ENCODE measurements at regions not wholly inside any gene's neighbourhood (a gene's known extent, or its start where the extent isn't known, plus 50 kb on each side); places are given as distances from the start of the nearest gene placed in this dataset.

DNA sequence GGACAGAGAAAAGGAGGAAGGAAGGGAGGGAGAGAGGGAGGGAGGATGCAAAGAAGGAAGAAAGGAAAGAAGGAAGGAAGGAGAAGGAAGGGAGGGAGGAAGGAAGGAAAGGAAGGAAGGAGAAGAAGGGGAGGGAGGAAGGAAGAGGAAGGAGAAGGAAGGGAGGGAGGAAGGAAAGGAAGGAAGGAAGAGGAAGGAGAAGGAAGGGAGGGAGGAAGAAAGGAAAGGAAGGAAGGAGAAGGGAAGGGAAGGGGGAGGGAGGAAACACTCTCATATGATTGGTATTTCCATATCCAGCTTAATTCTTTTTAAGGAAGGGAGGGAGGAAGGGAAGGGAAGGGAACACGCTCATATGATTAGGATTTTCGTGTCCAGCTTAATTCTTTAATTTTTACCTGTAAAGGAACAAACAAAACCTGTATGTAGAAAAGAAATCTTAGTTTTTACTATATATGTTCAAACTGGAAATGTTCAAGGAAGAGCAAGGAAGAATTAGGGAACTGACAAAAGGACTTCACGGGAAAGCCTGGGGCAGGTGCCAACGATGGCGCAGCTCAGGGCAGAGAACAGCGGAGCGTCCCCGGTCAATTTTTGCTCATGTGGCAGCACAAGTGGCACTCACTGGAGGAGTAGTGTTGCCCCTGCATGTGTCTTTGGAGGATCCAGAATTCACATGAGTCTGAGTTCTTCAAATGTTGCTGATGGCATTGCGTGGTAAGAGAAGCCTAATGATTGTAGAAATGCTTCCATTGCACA lies 228.6 kb downstream of the ZNF516 start:
- peaks cover 9 to 24% (median 12%) of the 10 kb centered on the region in 3 donors for H3K27me3 ChIP-seq (ENCODE audit: control insufficient read depth in 3 of 3, insufficient read depth in 3 of 3, low read length in 3 of 3)
- H3K27ac ChIP-seq (ENCODE audit: low read depth, low read length), result peak overlapping the region; percentile 44
- no peaks in the 10 kb centered on the region for H3K4me1 ChIP-seq (ENCODE audit: control insufficient read depth in 3 of 3, insufficient read depth in 3 of 3, low read length in 3 of 3)
- peak overlapping the region in 1 of 3 donors; percentile 17 for H3K4me3 ChIP-seq (ENCODE audit: low read length in 3 of 3)
- H3K36me3 ChIP-seq (ENCODE audit: control insufficient read depth in 3 of 3, insufficient read depth in 3 of 3, low read length in 3 of 3), result no peaks in the 10 kb centered on the region
- H3K9ac ChIP-seq (ENCODE audit: low read depth in 1 of 3, low read length in 3 of 3), result no peak overlapping the region
- H3K9me3 ChIP-seq (ENCODE audit: control insufficient read depth in 3 of 3, low read length in 3 of 3), result no peaks in the 10 kb centered on the region

DNA sequence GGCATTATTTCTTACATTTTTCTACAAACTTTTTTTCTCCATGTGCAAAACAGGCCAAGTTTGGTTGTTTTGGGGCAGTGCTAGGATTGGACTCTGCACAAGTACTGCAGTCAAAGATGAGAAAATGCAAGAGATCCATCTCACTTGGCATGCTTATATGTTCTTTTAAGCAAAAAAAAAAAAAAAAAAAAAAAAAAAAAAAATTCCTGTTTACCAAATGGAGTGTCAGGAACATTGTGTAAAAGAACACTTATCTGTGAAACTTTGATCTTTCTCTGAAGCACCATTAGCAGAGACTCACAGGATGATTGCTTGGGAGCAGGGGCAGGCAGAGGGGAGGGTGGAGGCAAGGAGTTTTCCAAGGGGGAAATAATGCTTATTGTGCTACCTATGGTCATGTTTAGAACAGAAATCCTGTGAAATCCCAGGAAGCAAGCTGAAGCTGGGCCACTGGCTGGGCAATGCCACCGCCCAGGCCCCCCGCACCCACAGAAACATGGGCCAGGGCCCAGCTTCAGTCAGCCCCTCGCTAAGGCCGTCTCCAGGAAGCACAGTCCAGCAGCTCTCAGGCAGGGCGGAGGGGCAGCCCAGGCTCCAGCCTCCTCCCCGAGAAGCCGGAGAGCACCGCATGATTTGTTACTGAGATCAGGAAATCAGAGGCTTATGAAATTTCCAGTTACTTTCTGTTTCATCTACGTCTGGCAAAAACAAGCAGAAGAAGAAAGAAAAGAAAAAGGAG lies 229.4 kb downstream of the ZNF516 start:
- Histone ChIP-seq H3K4me1 (ENCODE audit: control insufficient read depth in 3 of 3, insufficient read depth in 3 of 3, low read length in 3 of 3) (no peaks in the 10 kb centered on the region), H3K36me3 (ENCODE audit: control insufficient read depth in 3 of 3, insufficient read depth in 3 of 3, low read length in 3 of 3) (no peaks in the 10 kb centered on the region), H3K27ac (ENCODE audit: low read depth, low read length) (peak overlapping the region; percentile 44), H3K27me3 (ENCODE audit: control insufficient read depth in 3 of 3, insufficient read depth in 3 of 3, low read length in 3 of 3) (peaks cover 9 to 24% (median 12%) of the 10 kb centered on the region in 3 donors), H3K9ac (ENCODE audit: low read depth in 1 of 3, low read length in 3 of 3) (no peak overlapping the region), H3K4me3 (ENCODE audit: low read length in 3 of 3) (peak overlapping the region in 1 of 3 donors; percentile 17), H3K9me3 (ENCODE audit: control insufficient read depth in 3 of 3, low read length in 3 of 3) (no peaks in the 10 kb centered on the region)

GRCh38 chr18:76264876-76265250 lies 230.2 kb downstream of the ZNF516 start:
- Histone ChIP-seq H3K36me3 (ENCODE audit: control insufficient read depth in 3 of 3, insufficient read depth in 3 of 3, low read length in 3 of 3) (no peaks in the 10 kb centered on the region), H3K27me3 (ENCODE audit: control insufficient read depth in 3 of 3, insufficient read depth in 3 of 3, low read length in 3 of 3) (peaks cover 9 to 24% (median 12%) of the 10 kb centered on the region in 3 donors), H3K4me1 (ENCODE audit: control insufficient read depth in 3 of 3, insufficient read depth in 3 of 3, low read length in 3 of 3) (no peaks in the 10 kb centered on the region), H3K9ac (ENCODE audit: low read depth in 1 of 3, low read length in 3 of 3) (no peak overlapping the region), H3K27ac (ENCODE audit: low read depth, low read length) (no peak overlapping the region), H3K9me3 (ENCODE audit: control insufficient read depth in 3 of 3, low read length in 3 of 3) (no peaks in the 10 kb centered on the region), H3K4me3 (ENCODE audit: low read length in 3 of 3) (no peak overlapping the region)

GRCh38 chr18:76264198-76264875 lies 230.7 kb downstream of the ZNF516 start:
- no peaks in the 10 kb centered on the region for H3K9me3 ChIP-seq (ENCODE audit: control insufficient read depth in 3 of 3, low read length in 3 of 3)
- no peak overlapping the region for H3K9ac ChIP-seq (ENCODE audit: low read depth in 1 of 3, low read length in 3 of 3)
- H3K27me3 ChIP-seq (ENCODE audit: control insufficient read depth in 3 of 3, insufficient read depth in 3 of 3, low read length in 3 of 3), result peaks cover 9 to 23% (median 14%) of the 10 kb centered on the region in 3 donors
- H3K4me3 ChIP-seq (ENCODE audit: low read length in 3 of 3), result peak overlapping the region in 1 of 3 donors; percentile 30
- H3K4me1 ChIP-seq (ENCODE audit: control insufficient read depth in 3 of 3, insufficient read depth in 3 of 3, low read length in 3 of 3), result no peaks in the 10 kb centered on the region
- no peak overlapping the region for H3K27ac ChIP-seq (ENCODE audit: low read depth, low read length)
- no peaks in the 10 kb centered on the region for H3K36me3 ChIP-seq (ENCODE audit: control insufficient read depth in 3 of 3, insufficient read depth in 3 of 3, low read length in 3 of 3)

GRCh38 chr18:76263046-76264005 lies 231.7 kb downstream of the ZNF516 start:
- Histone ChIP-seq H3K4me1 (ENCODE audit: control insufficient read depth in 3 of 3, insufficient read depth in 3 of 3, low read length in 3 of 3) (no peaks in the 10 kb centered on the region), H3K4me3 (ENCODE audit: low read length in 3 of 3) (no peak overlapping the region), H3K27ac (ENCODE audit: low read depth, low read length) (no peak overlapping the region), H3K9ac (ENCODE audit: low read depth in 1 of 3, low read length in 3 of 3) (no peak overlapping the region), H3K36me3 (ENCODE audit: control insufficient read depth in 3 of 3, insufficient read depth in 3 of 3, low read length in 3 of 3) (no peaks in the 10 kb centered on the region), H3K27me3 (ENCODE audit: control insufficient read depth in 3 of 3, insufficient read depth in 3 of 3, low read length in 3 of 3) (peaks cover 12 to 28% (median 19%) of the 10 kb centered on the region in 3 donors), H3K9me3 (ENCODE audit: control insufficient read depth in 3 of 3, low read length in 3 of 3) (no peaks in the 10 kb centered on the region)

GRCh38 chr18:76260941-76261472 lies 234.0 kb downstream of the ZNF516 start:
- no peaks in the 10 kb centered on the region for H3K9me3 ChIP-seq (ENCODE audit: control insufficient read depth in 3 of 3, low read length in 3 of 3)
- H3K4me3 ChIP-seq (ENCODE audit: low read length in 3 of 3), result no peak overlapping the region
- H3K36me3 ChIP-seq (ENCODE audit: control insufficient read depth in 3 of 3, insufficient read depth in 3 of 3, low read length in 3 of 3), result no peaks in the 10 kb centered on the region
- peaks cover 12 to 27% (median 23%) of the 10 kb centered on the region in 3 donors for H3K27me3 ChIP-seq (ENCODE audit: control insufficient read depth in 3 of 3, insufficient read depth in 3 of 3, low read length in 3 of 3)
- H3K27ac ChIP-seq (ENCODE audit: low read depth, low read length), result no peak overlapping the region
- H3K4me1 ChIP-seq (ENCODE audit: control insufficient read depth in 3 of 3, insufficient read depth in 3 of 3, low read length in 3 of 3), result no peaks in the 10 kb centered on the region
- no peak overlapping the region for H3K9ac ChIP-seq (ENCODE audit: low read depth in 1 of 3, low read length in 3 of 3)

DNA sequence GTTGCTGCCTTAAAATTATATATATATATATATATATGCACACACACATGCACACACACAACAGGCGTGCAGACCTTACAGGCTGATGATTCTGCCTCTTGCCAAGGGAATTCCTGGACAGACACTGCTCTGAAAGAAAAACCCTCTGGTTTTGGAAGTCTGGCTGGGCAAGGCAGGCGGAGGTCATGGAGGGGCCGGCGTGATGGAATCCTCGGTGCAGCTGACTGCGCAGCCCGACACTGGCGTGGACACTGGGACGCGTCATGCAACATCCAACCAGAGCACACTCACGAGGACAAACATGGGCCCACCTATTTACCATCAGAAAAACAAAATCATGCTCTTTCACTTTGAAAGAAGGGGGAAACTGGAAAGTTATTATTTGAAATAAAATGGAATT lies 235.3 kb downstream of the ZNF516 start:
- H3K9me3 ChIP-seq (ENCODE audit: control insufficient read depth in 3 of 3, low read length in 3 of 3), result no peaks in the 10 kb centered on the region
- H3K4me1 ChIP-seq (ENCODE audit: control insufficient read depth in 3 of 3, insufficient read depth in 3 of 3, low read length in 3 of 3), result no peaks in the 10 kb centered on the region
- no peak overlapping the region for H3K9ac ChIP-seq (ENCODE audit: low read depth in 1 of 3, low read length in 3 of 3)
- no peak overlapping the region for H3K4me3 ChIP-seq (ENCODE audit: low read length in 3 of 3)
- no peak overlapping the region for H3K27ac ChIP-seq (ENCODE audit: low read depth, low read length)
- H3K36me3 ChIP-seq (ENCODE audit: control insufficient read depth in 3 of 3, insufficient read depth in 3 of 3, low read length in 3 of 3), result no peaks in the 10 kb centered on the region
- peaks cover 12 to 22% (median 22%) of the 10 kb centered on the region in 3 donors for H3K27me3 ChIP-seq (ENCODE audit: control insufficient read depth in 3 of 3, insufficient read depth in 3 of 3, low read length in 3 of 3)

DNA sequence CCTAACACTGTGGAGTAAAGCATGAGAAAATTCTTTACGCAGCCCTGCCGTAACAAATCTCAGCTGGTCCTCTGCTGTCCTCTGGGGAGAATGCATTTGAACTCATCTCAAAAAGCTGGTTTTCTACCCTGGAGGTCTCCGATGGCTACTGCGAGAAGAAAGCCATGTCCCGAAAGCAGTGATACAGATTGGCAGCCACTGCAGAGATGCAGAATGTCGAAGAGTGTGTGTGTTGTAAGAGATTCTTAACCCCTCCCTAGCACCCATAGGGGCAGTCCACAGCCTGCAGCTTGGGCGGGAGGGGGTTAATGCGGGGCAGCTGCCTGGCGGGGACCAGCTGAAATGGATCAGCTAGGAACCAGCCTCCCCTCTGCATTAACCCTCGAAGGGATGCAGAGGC lies 235.9 kb downstream of the ZNF516 start:
- no peaks in the 10 kb centered on the region for H3K36me3 ChIP-seq (ENCODE audit: control insufficient read depth in 3 of 3, insufficient read depth in 3 of 3, low read length in 3 of 3)
- no peak overlapping the region for H3K9ac ChIP-seq (ENCODE audit: low read depth in 1 of 3, low read length in 3 of 3)
- H3K4me3 ChIP-seq (ENCODE audit: low read length in 3 of 3), result no peak overlapping the region
- H3K9me3 ChIP-seq (ENCODE audit: control insufficient read depth in 3 of 3, low read length in 3 of 3), result no peaks in the 10 kb centered on the region
- no peaks in the 10 kb centered on the region for H3K4me1 ChIP-seq (ENCODE audit: control insufficient read depth in 3 of 3, insufficient read depth in 3 of 3, low read length in 3 of 3)
- peaks cover 12 to 16% (median 15%) of the 10 kb centered on the region in 3 donors for H3K27me3 ChIP-seq (ENCODE audit: control insufficient read depth in 3 of 3, insufficient read depth in 3 of 3, low read length in 3 of 3)
- H3K27ac ChIP-seq (ENCODE audit: low read depth, low read length), result no peak overlapping the region

DNA sequence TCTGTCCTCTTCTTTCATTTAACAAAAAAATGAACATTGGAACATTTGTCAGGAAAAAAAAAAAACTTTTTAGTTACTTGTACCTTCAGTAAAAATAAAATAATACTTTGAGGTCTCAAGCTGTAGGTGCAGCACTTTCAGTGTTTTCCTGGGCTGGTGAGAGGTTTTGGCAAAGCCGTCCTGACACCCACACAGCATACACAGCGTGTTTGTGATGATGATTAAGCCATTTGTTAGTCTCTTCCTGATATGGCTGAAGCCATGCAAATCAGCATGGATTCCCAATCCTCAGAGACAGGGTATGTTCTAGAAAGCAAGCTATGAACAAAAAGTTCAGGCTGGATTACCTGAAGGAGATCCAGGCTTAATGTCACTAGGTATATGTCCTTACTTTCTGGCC lies 236.8 kb downstream of the ZNF516 start:
- H3K4me3 ChIP-seq (ENCODE audit: low read length in 3 of 3), result no peak overlapping the region
- H3K27ac ChIP-seq (ENCODE audit: low read depth, low read length), result no peak overlapping the region
- no peaks in the 10 kb centered on the region for H3K36me3 ChIP-seq (ENCODE audit: control insufficient read depth in 3 of 3, insufficient read depth in 3 of 3, low read length in 3 of 3)
- no peaks in the 10 kb centered on the region for H3K4me1 ChIP-seq (ENCODE audit: control insufficient read depth in 3 of 3, insufficient read depth in 3 of 3, low read length in 3 of 3)
- no peak overlapping the region for H3K9ac ChIP-seq (ENCODE audit: low read depth in 1 of 3, low read length in 3 of 3)
- H3K9me3 ChIP-seq (ENCODE audit: control insufficient read depth in 3 of 3, low read length in 3 of 3), result no peaks in the 10 kb centered on the region
- H3K27me3 ChIP-seq (ENCODE audit: control insufficient read depth in 3 of 3, insufficient read depth in 3 of 3, low read length in 3 of 3), result peaks cover 12 to 16% (median 15%) of the 10 kb centered on the region in 3 donors
